NCI-H2227 (cell line): ENCODE measurements at regions not wholly inside any gene's neighbourhood (a gene's known extent, or its start where the extent isn't known, plus 50 kb on each side); places are given as distances from the start of the nearest gene placed in this dataset.

Experiments
- DNase-seq: peaks from one replicate; lab custom pipeline; 2025; ENCODE audit not compliant: unreplicated experiment; lab: John Stamatoyannopoulos, UW

GRCh38 chr6:105911106-105911629, 175.0 kb upstream of the PRDM1 start:
- DNase-seq, result no peak

- DNase-seq, result no peak
Observed at GRCh38 chr6:105909106-105909505, 177.0 kb upstream of the PRDM1 start.

GRCh38 chr6:105907991-105908390, 178.1 kb upstream of the PRDM1 start:
- no peak for DNase-seq

GRCh38 chr6:105907301-105907700, 178.8 kb upstream of the PRDM1 start:
- no peak for DNase-seq

- DNase-seq, result no peak
Observed at GRCh38 chr6:105902401-105903031, 183.6 kb upstream of the PRDM1 start.

- DNase-seq, result no peak
Observed at GRCh38 chr6:105901583-105901982, 184.6 kb upstream of the PRDM1 start.

- no peak for DNase-seq
Observed at GRCh38 chr6:105900125-105900937, 185.8 kb upstream of the PRDM1 start.

- DNase-seq, result no peak
Observed at GRCh38 chr6:105898286-105898685, 187.8 kb upstream of the PRDM1 start.

- no peak for DNase-seq
Observed at GRCh38 chr6:105897131-105897530, 189.0 kb upstream of the PRDM1 start.

- no peak for DNase-seq
Observed at GRCh38 chr6:105896821-105897095, 189.4 kb upstream of the PRDM1 start.

GRCh38 chr6:105896052-105896820, 189.9 kb upstream of the PRDM1 start:
- DNase-seq, result no peak

- no peak for DNase-seq
Observed at GRCh38 chr6:105894556-105894955, 191.6 kb upstream of the PRDM1 start.

GRCh38 chr6:105893741-105894140, 192.4 kb upstream of the PRDM1 start:
- no peak for DNase-seq

- no peak for DNase-seq
Observed at GRCh38 chr6:105892577-105893262, 193.4 kb upstream of the PRDM1 start.

GRCh38 chr6:105890521-105891244, 195.5 kb upstream of the PRDM1 start:
- DNase-seq, result no peak

- DNase-seq, result no peak
Observed at GRCh38 chr6:105889902-105890301, 196.2 kb upstream of the PRDM1 start.

- no peak for DNase-seq
Observed at GRCh38 chr6:105886814-105887544, 199.2 kb upstream of the PRDM1 start.

GRCh38 chr6:105886066-105886813, 199.9 kb upstream of the PRDM1 start:
- DNase-seq, result no peak

- no peak for DNase-seq
Observed at GRCh38 chr6:105884426-105884825, 201.7 kb upstream of the PRDM1 start.
